ENCODE measurements at regions not wholly inside any gene's neighbourhood (a gene's known extent, or its start where the extent isn't known, plus 50 kb on each side); places are given as distances from the start of the nearest gene placed in this dataset.

GRCh38 chr11:134670961-134671370, 258.9 kb upstream of the B3GAT1 start:
- DNase-seq (ENCODE audit: low spot score): no peak
- TF ChIP-seq, protein P1, sequence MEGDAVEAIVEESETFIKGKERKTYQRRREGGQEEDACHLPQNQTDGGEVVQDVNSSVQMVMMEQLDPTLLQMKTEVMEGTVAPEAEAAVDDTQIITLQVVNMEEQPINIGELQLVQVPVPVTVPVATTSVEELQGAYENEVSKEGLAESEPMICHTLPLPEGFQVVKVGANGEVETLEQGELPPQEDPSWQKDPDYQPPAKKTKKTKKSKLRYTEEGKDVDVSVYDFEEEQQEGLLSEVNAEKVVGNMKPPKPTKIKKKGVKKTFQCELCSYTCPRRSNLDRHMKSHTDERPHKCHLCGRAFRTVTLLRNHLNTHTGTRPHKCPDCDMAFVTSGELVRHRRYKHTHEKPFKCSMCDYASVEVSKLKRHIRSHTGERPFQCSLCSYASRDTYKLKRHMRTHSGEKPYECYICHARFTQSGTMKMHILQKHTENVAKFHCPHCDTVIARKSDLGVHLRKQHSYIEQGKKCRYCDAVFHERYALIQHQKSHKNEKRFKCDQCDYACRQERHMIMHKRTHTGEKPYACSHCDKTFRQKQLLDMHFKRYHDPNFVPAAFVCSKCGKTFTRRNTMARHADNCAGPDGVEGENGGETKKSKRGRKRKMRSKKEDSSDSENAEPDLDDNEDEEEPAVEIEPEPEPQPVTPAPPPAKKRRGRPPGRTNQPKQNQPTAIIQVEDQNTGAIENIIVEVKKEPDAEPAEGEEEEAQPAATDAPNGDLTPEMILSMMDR (IDR thresholded peaks at IDR 0.05; ENCODE audit: borderline replicate concordance, control extremely low read depth, extremely low read depth, insufficient read depth, missing control alignments): no peak
- in situ Hi-C loops (cut with MboI; ENCODE audit: low sequenced_read_pairs, unreplicated experiment): no loop called here

DNA sequence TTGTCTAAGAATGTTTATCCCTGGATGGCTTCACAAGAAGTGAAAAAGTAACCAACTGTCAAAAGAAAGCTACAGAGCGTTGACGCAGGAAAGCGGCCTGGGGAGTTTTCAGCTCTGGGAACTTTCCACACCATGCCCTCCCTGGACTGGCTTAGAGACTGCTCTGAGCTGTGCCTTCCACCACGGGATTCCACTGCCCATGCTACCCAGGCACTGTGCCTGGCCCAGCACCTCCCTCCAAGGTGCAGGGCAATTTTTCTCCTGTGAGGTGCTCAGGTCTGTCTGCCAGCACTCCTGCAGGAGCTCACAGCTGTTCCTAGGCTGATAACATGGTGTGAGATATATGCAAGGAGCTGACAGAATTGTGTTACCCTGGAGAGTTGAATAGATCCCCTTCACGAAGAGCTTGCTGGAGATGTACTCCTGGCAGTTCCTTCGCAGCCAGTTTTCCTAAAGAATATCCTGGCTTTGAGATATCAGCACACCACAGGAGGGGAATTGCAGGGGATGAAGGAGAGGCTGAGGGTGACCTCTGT, 258.3 kb upstream of the B3GAT1 start:
- DNase-seq (ENCODE audit: low spot score): no peak
- in situ Hi-C loops (cut with MboI; ENCODE audit: low sequenced_read_pairs, unreplicated experiment): no loop called here
- TF ChIP-seq, protein P1 (IDR thresholded peaks at IDR 0.05; ENCODE audit: borderline replicate concordance, control extremely low read depth, extremely low read depth, insufficient read depth, missing control alignments): no peak

DNA sequence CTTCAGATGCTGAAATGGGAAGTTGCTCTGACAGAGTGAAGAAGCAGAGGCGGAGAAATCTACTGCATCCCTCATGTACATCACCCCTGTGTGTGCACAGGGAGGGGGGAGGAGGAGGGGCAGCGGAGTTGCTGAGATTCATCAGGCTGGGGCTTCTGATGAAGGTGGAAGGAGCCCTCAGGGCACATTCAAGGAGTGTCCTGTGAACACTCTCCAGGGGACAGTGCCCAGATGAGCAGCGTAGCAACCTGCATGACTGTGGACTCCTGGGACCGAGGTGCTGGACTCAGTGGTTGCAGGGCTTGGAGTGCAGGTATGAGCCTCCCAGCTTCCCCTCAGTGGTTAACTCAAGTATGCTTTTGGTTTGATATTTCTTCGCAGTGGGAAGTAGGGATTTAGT, 257.8 kb upstream of the B3GAT1 start:
- in situ Hi-C loops (cut with MboI; ENCODE audit: low sequenced_read_pairs, unreplicated experiment): no loop called here
- DNase-seq (ENCODE audit: low spot score): no peak
- TF ChIP-seq, protein P1 (IDR thresholded peaks at IDR 0.05; ENCODE audit: borderline replicate concordance, control extremely low read depth, extremely low read depth, insufficient read depth, missing control alignments): no peak

- TF ChIP-seq, protein P1 (IDR thresholded peaks at IDR 0.05; ENCODE audit: borderline replicate concordance, control extremely low read depth, extremely low read depth, insufficient read depth, missing control alignments): no peak
- in situ Hi-C loops (cut with MboI; ENCODE audit: low sequenced_read_pairs, unreplicated experiment): no loop called here
These were observed 256.8 kb upstream of the B3GAT1 start for GRCh38 chr11:134668796-134669195.

DNA sequence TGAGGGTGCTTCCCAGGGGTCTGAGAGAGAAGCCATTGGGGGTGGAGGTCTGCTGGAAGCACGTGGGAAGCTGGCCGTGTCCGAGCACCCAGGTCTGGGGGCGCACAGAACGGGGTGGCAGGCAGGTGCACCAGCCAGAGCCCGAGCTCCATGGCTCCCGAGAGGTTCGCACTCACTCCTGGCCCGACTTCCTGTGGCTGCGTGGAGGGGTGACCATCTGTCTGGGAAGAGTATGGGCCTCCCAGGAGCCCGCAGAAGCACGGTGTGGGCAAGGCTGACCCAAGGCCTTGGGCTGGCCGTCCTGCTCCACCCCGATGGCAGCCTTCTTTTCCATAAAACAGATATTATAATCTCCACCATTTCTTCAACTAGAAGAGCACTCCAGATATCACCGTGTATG, 256.0 kb upstream of the B3GAT1 start:
- in situ Hi-C loops (cut with MboI; ENCODE audit: low sequenced_read_pairs, unreplicated experiment): no loop called here
- TF ChIP-seq, protein P1 (IDR thresholded peaks at IDR 0.05; ENCODE audit: borderline replicate concordance, control extremely low read depth, extremely low read depth, insufficient read depth, missing control alignments): no peak
- no peak for DNase-seq (ENCODE audit: low spot score)

More at GRCh38 chr11:134668796-134669195, 256.8 kb upstream of the B3GAT1 start:
- DNase-seq (ENCODE audit: low spot score): no peak

- DNase-seq (ENCODE audit: low spot score): no peak
- in situ Hi-C loops (cut with MboI; ENCODE audit: low sequenced_read_pairs, unreplicated experiment): no loop called here
- TF ChIP-seq, protein P1 (IDR thresholded peaks at IDR 0.05; ENCODE audit: borderline replicate concordance, control extremely low read depth, extremely low read depth, insufficient read depth, missing control alignments): no peak
These were observed 255.5 kb upstream of the B3GAT1 start for GRCh38 chr11:134667505-134667904.

- in situ Hi-C loops (cut with MboI; ENCODE audit: low sequenced_read_pairs, unreplicated experiment): no loop called here
- no peak for DNase-seq (ENCODE audit: low spot score)
- TF ChIP-seq, protein P1 (IDR thresholded peaks at IDR 0.05; ENCODE audit: borderline replicate concordance, control extremely low read depth, extremely low read depth, insufficient read depth, missing control alignments): no peak
These were observed 255.1 kb upstream of the B3GAT1 start for GRCh38 chr11:134667175-134667500.

Data from GM13976 (cell line).